HUES64 (cell line): ENCODE measurements at regions not wholly inside any gene's neighbourhood (a gene's known extent, or its start where the extent isn't known, plus 50 kb on each side); places are given as distances from the start of the nearest gene placed in this dataset.

ENCODE experiments used
- H3K27ac ChIP-seq: 2 replicates; pipeline ENCODE4 v1.7.0; 2013; ENCODE audit warnings: low read depth, low read length, inconsistent platforms
- H3K27me3 ChIP-seq: 2 replicates; pipeline ENCODE4 v1.6.1; 2013; ENCODE audit warnings: mild to moderate bottlenecking, low read length; ENCODE audit not compliant: insufficient read depth
- H3K36me3 ChIP-seq: 2 replicates; pipeline ENCODE4 v1.6.1; 2013; ENCODE audit warnings: mild to moderate bottlenecking, low read length; ENCODE audit not compliant: insufficient read depth
- H3K4me1 ChIP-seq: 2 replicates; pipeline ENCODE4 v1.6.1; 2013; ENCODE audit warnings: mild to moderate bottlenecking, low read length, moderate library complexity; ENCODE audit not compliant: insufficient read depth
- H3K4me3 ChIP-seq: 2 replicates; pipeline ENCODE4 v1.5.1; 2013; ENCODE audit warnings: mild to moderate bottlenecking, low read length, moderate library complexity
- H3K9ac ChIP-seq: 2 replicates; pipeline ENCODE4 v1.6.1; 2013; ENCODE audit warnings: mild to moderate bottlenecking, low read depth, low read length
- H3K9me3 ChIP-seq: 2 replicates; pipeline ENCODE4 v1.6.1; 2013; ENCODE audit warnings: low read depth, low read length; ENCODE audit not compliant: insufficient read depth
- WGBS: fragments of 150-250, 120-280 bp; methylation state at CpG from one replicate; pipeline ENCODE4 v1.1.7; 2013; ENCODE audit warnings: missing lambda C conversion rate; 5-methylcytosine and 5-hydroxymethylcytosine counted together

DNA sequence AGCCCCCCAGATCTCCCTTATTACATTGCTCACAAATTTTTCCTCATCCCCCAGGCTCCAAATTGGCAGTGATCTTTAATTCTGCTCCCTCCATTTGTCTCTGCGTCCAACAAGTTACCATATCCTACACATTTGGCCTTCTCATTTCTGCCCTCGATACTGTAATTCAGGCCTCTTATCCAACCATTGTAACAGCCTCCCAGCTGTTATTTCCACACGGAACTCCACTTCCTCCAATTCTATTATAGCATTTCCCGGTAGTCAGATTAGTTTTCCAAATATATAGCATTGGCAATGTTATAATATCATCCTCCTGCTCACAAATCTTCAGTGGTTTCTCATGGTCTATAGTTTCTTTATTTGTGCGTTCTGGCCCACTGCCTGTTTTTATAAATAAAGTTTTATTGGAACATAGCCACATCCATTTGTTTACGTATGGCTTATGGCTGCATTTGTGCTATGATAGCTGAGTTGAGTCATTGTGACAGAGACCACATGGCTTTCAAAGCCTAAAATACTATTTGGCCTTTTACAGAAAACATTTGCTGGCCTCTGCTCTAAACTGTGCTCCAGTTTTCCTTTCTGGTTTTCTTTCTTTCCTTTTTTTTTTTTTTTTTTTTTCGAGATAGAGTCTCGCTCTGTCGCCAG lies 126.5 kb upstream of the ZNF438 start:
- WGBS: 95% methylated on average over 8 of the region's 9 CpGs
- Histone ChIP-seq H3K27ac (no peak overlapping the region), H3K4me3 (no peak overlapping the region), H3K36me3 (no peaks in the 10 kb centered on the region), H3K9ac (no peak overlapping the region), H3K27me3 (no peaks in the 10 kb centered on the region), H3K4me1 (peaks cover 7% of the 10 kb centered on the region), H3K9me3 (no peaks in the 10 kb centered on the region)

DNA sequence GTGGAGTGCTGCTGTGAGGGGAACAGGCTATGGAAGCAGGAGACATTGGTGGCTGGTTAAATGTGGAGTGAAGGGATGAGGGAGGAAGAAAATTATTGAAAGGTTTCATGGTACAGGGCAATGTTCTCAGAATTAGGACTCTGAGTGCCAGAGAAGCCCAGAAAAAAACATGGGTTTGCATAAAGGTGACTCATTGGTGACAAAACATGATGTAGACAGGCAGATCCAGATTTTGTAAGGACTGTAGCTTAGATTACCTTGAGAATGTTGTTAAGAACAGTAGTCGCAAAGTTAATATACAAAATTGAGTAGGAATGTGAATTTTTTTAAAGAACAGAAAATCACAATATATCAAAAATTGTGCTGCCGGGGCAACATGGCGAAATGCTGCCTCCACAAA lies 134.9 kb upstream of the ZNF438 start:
- Histone ChIP-seq H3K4me1 (no peaks in the 10 kb centered on the region), H3K27ac (no peak overlapping the region), H3K4me3 (no peak overlapping the region), H3K36me3 (no peaks in the 10 kb centered on the region), H3K9me3 (peaks cover 5% of the 10 kb centered on the region), H3K27me3 (no peaks in the 10 kb centered on the region), H3K9ac (no peak overlapping the region)
- 90% methylated on average over 2 of the region's 3 CpGs for WGBS

- H3K9me3 ChIP-seq: peaks cover 17% of the 10 kb centered on the region
- H3K9ac ChIP-seq: no peak overlapping the region
- WGBS: 92% methylated on average over 4 of the region's 4 CpGs
- H3K27ac ChIP-seq: no peak overlapping the region
- no peak overlapping the region for H3K4me3 ChIP-seq
- no peaks in the 10 kb centered on the region for H3K36me3 ChIP-seq
- H3K27me3 ChIP-seq: no peaks in the 10 kb centered on the region
- no peaks in the 10 kb centered on the region for H3K4me1 ChIP-seq
These were observed 139.0 kb upstream of the ZNF438 start for GRCh38 chr10:31170636-31171035.

DNA sequence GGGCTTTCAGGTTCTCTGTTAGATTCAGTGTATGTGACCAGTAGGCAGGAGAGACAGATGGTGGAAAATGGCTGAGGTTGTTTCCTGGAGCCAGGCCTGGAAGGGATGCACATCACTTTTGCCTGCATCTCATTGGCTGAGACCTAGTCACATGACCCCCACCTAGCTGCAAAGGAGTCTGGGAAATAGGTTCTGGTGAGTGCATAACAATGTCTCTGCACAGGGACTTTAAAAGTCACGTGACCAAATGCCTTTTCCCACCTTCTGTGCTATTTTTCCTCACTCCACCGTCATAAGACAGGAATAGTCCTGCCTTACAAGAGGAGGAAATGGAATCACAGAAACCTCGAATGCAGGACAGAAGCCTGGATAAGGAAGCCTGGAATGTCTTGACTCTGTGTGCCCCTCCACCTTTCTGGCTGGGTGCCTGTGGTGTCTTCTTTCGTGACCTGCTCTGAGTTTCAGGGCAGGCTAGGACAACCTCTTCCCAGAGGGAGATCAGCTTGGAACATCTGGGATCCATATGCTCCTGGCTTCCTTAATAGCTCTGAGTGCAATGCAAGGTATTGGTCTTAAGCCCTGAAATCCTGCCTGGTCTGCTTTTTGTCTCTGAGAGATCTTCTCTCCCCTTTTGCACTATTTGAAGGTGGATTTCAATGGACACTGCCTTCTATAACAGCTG lies 139.9 kb upstream of the ZNF438 start:
- no peaks in the 10 kb centered on the region for H3K4me1 ChIP-seq
- no peak overlapping the region for H3K9ac ChIP-seq
- no peaks in the 10 kb centered on the region for H3K27me3 ChIP-seq
- H3K36me3 ChIP-seq: no peaks in the 10 kb centered on the region
- H3K27ac ChIP-seq: no peak overlapping the region
- peaks cover 21% of the 10 kb centered on the region for H3K9me3 ChIP-seq
- WGBS: 91% methylated on average over 4 of the region's 4 CpGs
- no peak overlapping the region for H3K4me3 ChIP-seq

DNA sequence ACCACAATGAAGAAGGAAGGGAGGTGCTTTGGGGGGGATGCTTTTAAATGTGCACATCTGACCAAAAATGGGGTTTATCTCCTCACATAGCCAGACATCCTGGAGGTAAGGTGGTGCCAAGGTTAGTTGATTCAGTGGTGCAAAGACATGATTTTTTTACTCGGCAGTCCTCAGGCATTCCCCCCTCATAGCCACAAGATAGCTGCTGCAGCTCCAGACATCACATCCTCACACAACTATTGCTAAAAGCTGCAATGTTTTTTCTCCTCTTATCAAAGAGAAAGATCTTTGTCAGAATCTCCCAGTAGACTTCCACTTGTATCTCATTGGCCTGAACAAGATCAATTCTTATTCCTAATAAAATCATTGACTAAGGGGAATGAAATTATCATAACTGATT lies 141.3 kb upstream of the ZNF438 start:
- peaks cover 21% of the 10 kb centered on the region for H3K9me3 ChIP-seq

DNA sequence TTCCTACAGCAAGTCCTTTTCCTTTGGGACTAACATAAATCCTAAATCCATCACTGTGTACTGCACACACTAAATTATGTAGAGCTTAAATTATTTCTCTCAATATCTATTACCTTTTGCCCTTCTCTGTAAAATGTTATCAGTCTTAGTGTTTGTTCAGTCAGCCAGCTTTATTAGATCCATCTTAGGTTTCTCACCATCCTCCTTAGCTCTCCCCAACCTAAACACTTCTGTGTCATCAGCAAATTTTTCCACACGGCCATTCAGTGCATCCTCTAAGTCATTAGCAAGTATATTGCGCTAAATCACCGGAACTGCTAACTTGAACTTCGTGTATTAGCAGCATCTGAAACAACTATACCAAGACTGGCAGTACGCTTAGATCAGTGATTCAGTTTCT lies 142.1 kb upstream of the ZNF438 start:
- H3K9ac ChIP-seq: no peak overlapping the region
- no peaks in the 10 kb centered on the region for H3K27me3 ChIP-seq
- WGBS: 94% methylated on average over 4 of the region's 5 CpGs
- H3K4me3 ChIP-seq: no peak overlapping the region
- H3K4me1 ChIP-seq: no peaks in the 10 kb centered on the region
- no peak overlapping the region for H3K27ac ChIP-seq
- H3K36me3 ChIP-seq: no peaks in the 10 kb centered on the region
- peaks cover 21% of the 10 kb centered on the region for H3K9me3 ChIP-seq

More for the DNA sequence above, 141.3 kb upstream of the ZNF438 start:
- WGBS: 92% methylated on average over 1 of the region's 1 CpG
- no peak overlapping the region for H3K9ac ChIP-seq
- no peaks in the 10 kb centered on the region for H3K36me3 ChIP-seq
- no peaks in the 10 kb centered on the region for H3K27me3 ChIP-seq
- H3K4me3 ChIP-seq: no peak overlapping the region
- no peaks in the 10 kb centered on the region for H3K4me1 ChIP-seq
- H3K27ac ChIP-seq: no peak overlapping the region

DNA sequence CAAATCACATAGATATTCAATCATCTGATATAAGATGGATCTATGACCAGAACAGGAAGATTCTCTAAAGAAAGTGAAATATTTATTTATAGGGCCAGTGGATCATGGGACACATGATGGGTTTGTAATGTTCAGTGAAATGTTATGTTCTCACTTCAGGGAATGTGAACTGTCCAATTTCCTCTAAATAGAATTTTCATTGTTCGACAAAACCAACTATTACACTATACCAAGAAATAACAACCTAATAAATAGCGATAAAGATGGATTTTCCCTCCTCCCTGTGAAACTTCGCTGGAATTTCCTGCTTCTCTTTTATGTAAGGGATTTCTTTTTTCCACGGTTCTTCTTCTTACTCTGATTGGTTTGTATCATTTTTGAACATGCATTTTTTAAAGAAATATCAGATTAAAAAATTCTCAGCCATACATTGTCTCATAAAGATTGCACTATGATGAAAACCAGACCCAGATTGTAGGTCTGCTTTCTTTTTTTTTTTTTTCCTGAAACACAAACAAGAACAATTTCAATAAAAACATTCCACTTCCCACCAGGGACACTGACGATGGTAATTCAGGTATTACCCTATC lies 139.8 kb upstream of the ZEB1 start:
- no peak overlapping the region for H3K4me3 ChIP-seq
- H3K36me3 ChIP-seq: no peaks in the 10 kb centered on the region
- H3K4me1 ChIP-seq: no peaks in the 10 kb centered on the region
- H3K9me3 ChIP-seq: peaks cover 14% of the 10 kb centered on the region
- no peak overlapping the region for H3K9ac ChIP-seq
- WGBS: 97% methylated on average over 3 of the region's 5 CpGs
- H3K27me3 ChIP-seq: no peaks in the 10 kb centered on the region
- no peak overlapping the region for H3K27ac ChIP-seq

- H3K9ac ChIP-seq: no peak overlapping the region
- H3K4me3 ChIP-seq: no peak overlapping the region
- H3K9me3 ChIP-seq: no peaks in the 10 kb centered on the region
- H3K36me3 ChIP-seq: no peaks in the 10 kb centered on the region
- no peaks in the 10 kb centered on the region for H3K4me1 ChIP-seq
- no peak overlapping the region; the same call in 1 of the 2 replicates for H3K27ac ChIP-seq
- H3K27me3 ChIP-seq: no peaks in the 10 kb centered on the region
- WGBS: 88% methylated on average over 7 of the region's 7 CpGs
These were observed 132.6 kb upstream of the ZEB1 start for GRCh38 chr10:31186225-31187000.

DNA sequence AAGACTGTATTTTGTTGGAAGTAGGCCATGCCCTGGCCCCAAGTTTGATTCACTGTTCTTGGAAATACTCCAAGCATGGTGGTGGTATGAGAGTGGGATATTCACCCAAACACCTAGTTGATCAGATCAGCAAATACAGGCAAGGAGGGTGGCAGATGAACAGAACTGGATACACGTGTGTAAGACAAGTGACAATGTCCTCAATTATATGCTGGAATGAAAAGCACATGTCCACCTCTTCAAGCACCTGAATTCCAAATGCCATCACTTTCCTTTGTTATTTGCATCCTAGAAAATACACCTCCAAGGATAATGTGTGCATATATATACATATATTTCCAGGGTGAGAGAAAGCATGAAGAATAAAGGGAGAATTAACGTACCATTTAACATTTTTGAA lies 131.8 kb upstream of the ZEB1 start:
- Histone ChIP-seq H3K4me1 (no peaks in the 10 kb centered on the region), H3K4me3 (no peak overlapping the region), H3K9me3 (no peaks in the 10 kb centered on the region), H3K9ac (no peak overlapping the region), H3K27me3 (no peaks in the 10 kb centered on the region), H3K27ac (no peak overlapping the region; the same call in 1 of the 2 replicates), H3K36me3 (no peaks in the 10 kb centered on the region)
- 90% methylated on average over 1 of the region's 2 CpGs for WGBS

DNA sequence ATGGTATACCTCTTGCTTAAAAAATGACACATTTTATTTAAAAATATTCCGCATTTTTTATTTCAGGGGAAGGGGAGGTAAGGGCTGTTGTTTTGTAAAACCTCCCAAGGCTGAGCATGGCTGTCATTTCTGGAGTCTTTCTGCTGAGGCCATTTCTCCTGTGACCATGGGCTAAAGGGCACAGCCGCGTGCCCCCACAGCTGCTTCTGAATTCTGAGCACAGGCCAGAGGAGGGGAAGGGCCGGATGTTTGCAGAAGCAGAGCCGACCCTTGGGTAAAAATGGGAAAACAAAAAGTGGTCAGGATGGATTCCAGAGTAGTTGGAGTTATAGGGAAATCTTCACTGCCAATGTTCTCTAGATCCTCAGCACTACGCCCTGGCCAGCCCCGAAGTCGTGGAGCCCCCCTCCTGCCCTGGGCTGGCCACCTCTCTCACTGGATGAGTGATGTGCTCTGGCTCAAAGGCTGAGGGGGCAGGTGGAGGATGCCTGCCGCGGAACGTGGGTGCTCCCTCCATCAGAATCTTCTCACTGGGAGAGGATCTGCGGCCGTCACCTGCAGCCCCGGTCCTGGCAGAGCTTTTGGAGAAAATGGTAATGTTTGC lies 131.3 kb upstream of the ZEB1 start:
- no peaks in the 10 kb centered on the region for H3K27me3 ChIP-seq
- H3K27ac ChIP-seq: no peak overlapping the region
- no peak overlapping the region for H3K4me3 ChIP-seq
- H3K9ac ChIP-seq: no peak overlapping the region
- 93% methylated on average over 14 of the region's 14 CpGs for WGBS
- no peaks in the 10 kb centered on the region for H3K4me1 ChIP-seq
- H3K36me3 ChIP-seq: no peaks in the 10 kb centered on the region
- H3K9me3 ChIP-seq: no peaks in the 10 kb centered on the region
